UCSD-AML1 (cell line): ENCODE measurements at regions not wholly inside any gene's neighbourhood (a gene's known extent, or its start where the extent isn't known, plus 50 kb on each side); places are given as distances from the start of the nearest gene placed in this dataset.

ENCODE experiments used
- DNase-seq: peaks from one replicate; lab custom pipeline; 2025; ENCODE audit not compliant: unreplicated experiment; lab: John Stamatoyannopoulos, UW

DNA sequence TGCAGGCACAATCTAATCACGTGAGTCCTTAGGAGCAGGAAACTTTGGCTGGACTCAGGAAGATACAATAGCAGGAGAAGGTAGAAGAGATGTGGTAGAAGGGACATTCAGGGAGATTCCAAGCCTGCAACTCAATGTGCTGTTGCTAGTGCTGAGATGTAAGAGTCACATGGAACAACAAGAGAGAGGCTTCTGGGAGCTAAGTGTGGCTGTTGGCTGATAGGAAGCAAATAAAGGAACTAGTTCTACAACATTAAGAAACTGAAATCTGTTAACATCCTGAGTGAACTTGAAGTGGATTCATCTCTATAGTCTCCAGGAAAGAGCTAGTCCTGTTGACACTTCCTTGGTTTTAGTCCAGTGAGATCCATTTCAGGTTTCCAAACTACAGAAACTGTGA lies 1207.4 kb downstream of the ADGRL3 start:
- no peak for DNase-seq

DNA sequence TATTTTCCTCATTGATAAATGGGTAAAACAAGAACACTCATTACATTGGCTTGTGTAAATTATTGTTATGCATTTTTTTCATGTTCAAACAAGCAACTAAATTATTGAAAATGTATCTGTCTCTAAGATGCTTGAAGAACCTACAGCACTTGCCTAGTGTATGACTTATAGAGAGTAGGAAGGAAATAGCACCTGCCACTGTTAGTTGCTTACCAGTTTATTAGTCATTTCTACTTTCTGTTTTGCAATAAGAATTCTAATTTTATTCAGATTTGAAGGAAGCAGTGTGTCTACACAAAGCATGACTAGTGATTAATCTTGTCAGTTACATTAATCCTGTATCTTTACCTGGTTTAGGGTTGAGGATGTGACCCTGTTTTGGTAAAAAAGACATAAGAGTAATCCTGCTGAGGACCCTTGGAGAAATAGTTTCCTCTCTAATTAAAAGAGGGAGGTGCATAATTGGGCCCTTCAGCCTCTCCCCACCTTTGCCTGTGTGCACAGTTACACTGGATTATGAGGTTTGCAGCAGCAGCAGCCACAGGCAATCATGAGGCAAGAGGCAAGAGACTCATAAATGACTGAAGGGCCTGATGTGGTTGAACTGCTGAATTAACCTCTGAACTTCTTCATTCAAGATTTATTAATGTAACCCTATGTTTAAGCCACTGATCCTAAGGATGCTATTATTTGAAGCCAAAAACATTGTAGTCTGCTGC lies 1202.1 kb downstream of the ADGRL3 start:
- DNase-seq: no peak

- DNase-seq: no peak
Measured at GRCh38 chr4:62399242-62399641, 1199.1 kb downstream of the ADGRL3 start.

GRCh38 chr4:62398318-62398717 lies 1198.2 kb downstream of the ADGRL3 start:
- DNase-seq: no peak

DNA sequence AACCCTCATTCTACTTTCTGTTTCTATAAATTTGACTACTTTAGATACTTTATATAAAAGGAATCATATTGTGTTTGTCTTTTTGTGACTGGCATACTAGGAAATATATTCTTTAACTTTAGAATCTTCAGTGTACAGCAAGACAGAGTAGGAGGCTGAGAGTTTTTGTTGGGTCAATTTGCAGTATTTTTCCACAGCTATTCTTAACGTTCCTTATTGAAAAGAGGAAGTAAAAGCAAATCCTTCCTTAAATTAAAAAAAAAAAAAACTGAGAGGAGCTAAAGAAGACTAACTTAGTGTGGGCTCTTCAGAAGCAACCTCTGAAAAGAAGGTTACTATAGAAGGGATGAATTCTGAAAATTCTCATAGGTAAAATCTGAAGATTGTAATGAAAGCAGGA lies 1194.6 kb downstream of the ADGRL3 start:
- no peak for DNase-seq

DNA sequence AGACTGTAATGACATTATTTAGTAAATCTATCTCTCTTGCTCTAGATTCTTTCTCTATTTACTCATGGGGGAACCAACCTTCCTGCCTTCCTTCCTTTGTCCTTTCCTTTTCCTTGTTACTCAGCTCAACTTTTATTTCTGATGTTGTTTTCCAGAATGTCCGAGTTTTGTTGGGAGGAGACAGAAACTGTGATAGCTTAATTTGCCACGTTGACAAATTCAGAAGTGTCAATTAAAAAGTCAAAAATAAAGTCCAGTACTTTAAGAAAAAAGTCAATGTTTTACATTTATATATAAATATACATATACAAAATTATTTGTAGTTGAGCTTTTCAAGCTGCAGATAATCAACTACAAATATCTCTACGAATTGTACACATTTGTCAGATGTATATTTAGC lies 1187.7 kb downstream of the ADGRL3 start:
- DNase-seq: no peak

- DNase-seq: no peak
Measured at GRCh38 chr4:62377700-62378099, 1177.6 kb downstream of the ADGRL3 start.

GRCh38 chr4:62377245-62377644 lies 1177.1 kb downstream of the ADGRL3 start:
- DNase-seq: no peak

DNA sequence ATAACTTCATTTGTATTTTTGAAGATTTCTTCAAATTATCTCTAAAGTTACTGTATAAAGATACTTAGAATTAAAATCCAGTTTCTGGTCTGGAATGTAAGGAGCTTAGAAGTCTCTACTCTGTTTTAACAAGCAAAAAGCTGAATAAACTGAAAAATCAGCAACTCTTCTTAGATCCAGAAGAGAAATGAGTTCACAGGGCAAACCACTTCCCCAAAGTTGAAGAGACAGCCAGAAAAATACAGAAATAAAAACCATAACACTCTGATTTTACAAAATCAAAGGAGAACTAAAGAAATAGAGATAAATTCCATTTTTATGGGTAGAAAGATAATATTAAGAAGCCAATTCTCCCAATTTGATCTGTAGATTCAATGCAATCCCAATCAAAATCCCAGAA lies 1166.8 kb downstream of the ADGRL3 start:
- no peak for DNase-seq

GRCh38 chr4:62360156-62360545 lies 1160.0 kb downstream of the ADGRL3 start:
- no peak for DNase-seq

DNA sequence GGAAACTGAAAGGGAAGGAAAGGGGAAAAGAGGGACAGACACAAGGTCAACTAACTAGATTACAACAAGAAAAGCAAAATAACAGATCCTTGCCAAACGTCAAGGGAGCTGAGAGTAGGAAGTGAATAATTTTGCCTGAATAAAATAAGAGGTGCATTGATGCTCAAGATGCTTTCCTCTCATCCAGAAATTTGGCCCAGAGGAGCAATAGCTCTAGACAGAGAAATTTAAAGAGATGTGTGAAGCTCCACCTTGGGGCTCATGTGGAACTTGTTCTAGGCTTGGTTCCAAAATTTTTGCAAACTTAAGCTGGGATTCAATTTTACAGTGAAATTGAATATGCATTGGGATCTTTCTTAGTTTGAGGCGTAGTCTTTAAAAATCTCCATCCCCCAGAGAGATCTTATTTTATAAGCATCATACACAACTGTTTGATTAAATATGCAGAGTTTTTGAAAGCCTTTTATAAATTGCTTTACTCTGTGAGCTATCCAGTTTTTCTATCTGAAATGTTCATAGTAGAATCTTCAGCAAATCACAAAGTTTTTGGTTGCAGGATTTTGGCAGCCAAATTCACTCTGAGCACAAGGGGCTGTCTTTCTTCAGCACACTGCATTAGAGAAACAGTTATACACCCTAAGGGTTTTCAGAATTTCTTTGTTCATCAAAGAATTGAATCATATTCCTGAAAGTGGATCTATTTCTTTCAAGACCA lies 1159.5 kb downstream of the ADGRL3 start:
- DNase-seq: no peak

- no peak for DNase-seq
Measured at GRCh38 chr4:62344915-62345314, 1144.8 kb downstream of the ADGRL3 start.

- DNase-seq: no peak
Measured at GRCh38 chr4:62344474-62344873, 1144.3 kb downstream of the ADGRL3 start.

- DNase-seq: no peak
Measured at GRCh38 chr4:62342346-62342745, 1142.2 kb downstream of the ADGRL3 start.

- no peak for DNase-seq
Measured at GRCh38 chr4:62328526-62328925, 1128.4 kb downstream of the ADGRL3 start.

GRCh38 chr4:62327612-62328297 lies 1127.6 kb downstream of the ADGRL3 start:
- no peak for DNase-seq

GRCh38 chr4:62324215-62324614 lies 1124.1 kb downstream of the ADGRL3 start:
- no peak for DNase-seq

- no peak for DNase-seq
Measured at GRCh38 chr4:62320612-62321011, 1120.5 kb downstream of the ADGRL3 start.

GRCh38 chr4:62302710-62303109 lies 1102.6 kb downstream of the ADGRL3 start:
- no peak for DNase-seq

DNA sequence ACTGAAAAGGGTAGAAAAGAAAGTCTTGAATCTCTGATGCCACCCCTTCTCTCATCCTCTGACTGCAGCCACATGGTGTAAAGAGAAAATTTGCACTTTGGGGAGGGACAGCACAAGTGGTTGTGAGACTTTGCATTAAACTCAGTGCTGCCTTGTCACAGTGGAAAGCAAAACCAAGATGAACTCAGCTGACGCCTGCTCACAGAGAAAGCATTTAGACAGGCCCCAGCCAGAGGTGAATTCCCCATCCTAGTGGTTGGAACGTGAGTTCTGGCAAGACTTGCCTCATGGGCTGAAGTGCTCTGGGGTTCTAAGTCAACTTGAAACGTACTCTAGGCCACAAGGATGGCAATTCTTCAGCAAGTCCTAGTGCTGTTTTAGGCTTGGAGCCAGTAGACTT lies 1101.4 kb downstream of the ADGRL3 start:
- DNase-seq: no peak

GRCh38 chr4:62293551-62293950 lies 1093.4 kb downstream of the ADGRL3 start:
- no peak for DNase-seq

DNA sequence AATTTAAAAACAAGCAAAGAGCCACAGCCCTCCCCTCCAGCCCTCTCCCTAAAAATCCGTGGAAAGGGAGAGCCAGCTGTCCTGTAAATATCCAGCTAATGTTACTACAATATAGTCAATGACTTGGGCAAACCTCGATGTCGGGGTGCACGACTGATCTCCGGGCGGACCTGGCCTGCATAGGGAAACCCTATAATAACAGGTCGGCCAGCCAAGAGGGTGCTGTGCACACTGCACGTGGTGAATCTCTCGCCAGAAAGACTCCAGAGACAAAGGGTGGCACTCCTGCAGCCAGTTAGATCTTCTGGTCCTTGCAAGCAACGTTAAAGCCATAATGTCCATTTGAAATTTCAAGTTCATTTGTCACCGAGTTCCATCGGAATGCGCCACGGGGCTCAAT lies 1092.8 kb downstream of the ADGRL3 start:
- DNase-seq: no peak
